ENCODE measurements at regions not wholly inside any gene's neighbourhood (a gene's known extent, or its start where the extent isn't known, plus 50 kb on each side); places are given as distances from the start of the nearest gene placed in this dataset.

- TF ChIP-seq CTCF (IDR thresholded peaks at IDR 0.05) (no peak), POLR2A (IDR thresholded peaks at IDR 0.05) (no peak)
These were observed 280.1 kb upstream of the GRM7 start for GRCh38 chr3:6580808-6581207.
